GM23248 (cell line): ENCODE measurements at regions not wholly inside any gene's neighbourhood (a gene's known extent, or its start where the extent isn't known, plus 50 kb on each side); places are given as distances from the start of the nearest gene placed in this dataset.

Experiments used
- EZH2 ChIP-seq: fragments of 200-600 bp; sonication (generic); IDR thresholded peaks from 2 replicates; pipeline ENCODE4 v1.6.1; 2018; ENCODE audit warnings: antibody characterized with exemption, mild to moderate bottlenecking; ENCODE audit not compliant: insufficient read depth, poor library complexity, severe bottlenecking
- EZH2phosphoT487 ChIP-seq: fragments of 200-600 bp; sonication (generic); IDR thresholded peaks from 2 replicates; pipeline ENCODE4 v1.6.1; 2018; ENCODE audit warnings: antibody characterized with exemption, moderate library complexity, mild to moderate bottlenecking, low read depth; ENCODE audit not compliant: insufficient read depth

GRCh38 chr19:30686826-30687566 is 314.8 kb downstream of the ZNF536 start:
- TF ChIP-seq EZH2 (no peak), EZH2phosphoT487 (no peak)
